Keratinocyte (primary cell): ENCODE measurements at regions not wholly inside any gene's neighbourhood (a gene's known extent, or its start where the extent isn't known, plus 50 kb on each side); places are given as distances from the start of the nearest gene placed in this dataset.

Experiments used
- DNase-seq: peaks from one replicate; pipeline ENCODE4 v3.0.0-alpha.2; 2011; ENCODE audit warnings: low read depth, missing footprints, low spot score
- FAIRE-seq: peaks from 2 replicates; lab custom pipeline; 2011; peaks lifted over from hg19 to GRCh38; lab: Jason Lieb, UNC
- H2AFZ ChIP-seq: 2 replicates; pipeline ENCODE4 v1.6.0; 2012; ENCODE audit warnings: low read length, control low read depth, inconsistent platforms; ENCODE audit not compliant: control insufficient read depth
- H3K27ac ChIP-seq: 2 replicates; pipeline ENCODE4 v1.5.1; 2011; ENCODE audit warnings: low read length; ENCODE audit not compliant: control insufficient read depth, insufficient read depth
- H3K27me3 ChIP-seq: 3 replicates; pipeline ENCODE4 v1.6.0; 2011; ENCODE audit warnings: low read length; ENCODE audit not compliant: control insufficient read depth, insufficient read depth; ENCODE audit errors: extremely low read depth
- H3K36me3 ChIP-seq, 2 experiments: 2 replicates in 1 of 2; 3 replicates in 1 of 2; pipeline ENCODE4 v1.5.1; 2011; ENCODE audit warnings: low read length in 2 of 2, mild to moderate bottlenecking in 1 of 2; ENCODE audit not compliant: control insufficient read depth in 2 of 2, insufficient read depth in 2 of 2; ENCODE audit errors: extremely low read depth in 1 of 2
- H3K4me1 ChIP-seq: 3 replicates; pipeline ENCODE4 v1.5.1; 2011; ENCODE audit warnings: low read length; ENCODE audit not compliant: control insufficient read depth, insufficient read depth; ENCODE audit errors: extremely low read depth
- H3K4me2 ChIP-seq: 3 replicates; pipeline ENCODE4 v1.6.0; 2011; ENCODE audit warnings: low read depth, low read length; ENCODE audit not compliant: control insufficient read depth, insufficient read depth; ENCODE audit errors: extremely low read depth
- H3K4me3 ChIP-seq, 3 experiments: fragments of 200-600 bp in 1 of 3; sonication (generic) in 1 of 3; 2 replicates in 2 of 3; 3 replicates in 1 of 3; pipeline ENCODE4 v1.5.1; 2011 to 2016; ENCODE audit warnings: low read length in 3 of 3, mild to moderate bottlenecking in 3 of 3, control low read depth in 2 of 3, inconsistent platforms in 1 of 3, low read depth in 1 of 3, mixed read lengths in 1 of 3, mixed run types in 1 of 3, moderate library complexity in 1 of 3; ENCODE audit not compliant: control insufficient read depth in 2 of 3, insufficient read depth in 2 of 3; ENCODE audit errors: extremely low read depth in 1 of 3
- H3K79me2 ChIP-seq: 2 replicates; pipeline ENCODE4 v1.6.0; 2012; ENCODE audit warnings: low read length; ENCODE audit not compliant: control insufficient read depth, insufficient read depth
- H3K9ac ChIP-seq: 3 replicates; pipeline ENCODE4 v1.6.0; 2011; ENCODE audit warnings: low read length; ENCODE audit not compliant: control insufficient read depth, insufficient read depth; ENCODE audit errors: extremely low read depth
- H3K9me1 ChIP-seq: 3 replicates; pipeline ENCODE4 v1.6.0; 2011; ENCODE audit warnings: low read length; ENCODE audit not compliant: control insufficient read depth, insufficient read depth; ENCODE audit errors: extremely low read depth
- H3K9me3 ChIP-seq: 2 replicates; pipeline ENCODE4 v1.5.1; 2012; ENCODE audit warnings: low read depth, low read length; ENCODE audit not compliant: control insufficient read depth
- H4K20me1 ChIP-seq: 3 replicates; pipeline ENCODE4 v1.6.0; 2011; ENCODE audit warnings: low read length; ENCODE audit not compliant: control insufficient read depth, insufficient read depth; ENCODE audit errors: extremely low read depth
- EZH2 ChIP-seq: IDR thresholded peaks from one replicate; pipeline ENCODE4 v1.6.1; 2012; ENCODE audit warnings: inconsistent platforms, mild to moderate bottlenecking, low read length, moderate library complexity
- dilution Hi-C: fragments of 300-500 bp; cut with MboI; formaldehyde crosslinking; loops from one replicate; pipeline ENCODE4 v1.7.0; 2020; ENCODE audit warnings: low sequenced_read_pairs; ENCODE audit not compliant: extremely low pct_ligation_motif_present
- TF ChIP-seq, protein P1 (sequence below), 3 experiments: IDR thresholded peaks in 1 of 3; conservative IDR thresholded peaks in 1 of 3; optimal IDR thresholded peaks in 1 of 3; 2 replicates in 2 of 3; 3 replicates in 1 of 3; pipeline versions ENCODE3 to v1.5.1; 2011; ENCODE audit warnings: low read length in 3 of 3, mild to moderate bottlenecking in 3 of 3, moderate library complexity in 2 of 3, control low read depth in 1 of 3, inconsistent platforms in 1 of 3; ENCODE audit not compliant: insufficient read depth in 2 of 3; ENCODE audit errors: extremely low read depth in 1 of 3

DNA sequence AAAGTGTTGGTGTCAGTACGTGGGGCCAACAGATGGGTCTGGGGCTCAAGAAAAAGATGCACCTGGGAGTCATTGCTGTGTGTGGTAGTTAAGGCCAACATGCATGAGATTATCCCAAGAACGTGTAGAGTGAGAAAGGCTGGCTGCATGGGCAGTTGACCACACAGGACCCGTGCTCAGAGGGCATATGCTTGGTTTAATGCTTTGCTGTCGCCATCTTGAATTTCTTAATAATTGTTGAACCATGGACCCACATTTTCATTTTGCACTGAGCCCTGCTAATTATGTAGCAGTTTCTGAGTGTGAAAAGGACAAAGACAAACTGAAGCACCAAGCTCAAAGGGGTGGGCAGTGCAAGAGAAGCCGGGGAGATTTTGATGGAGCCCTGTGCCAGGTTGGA, 148.1 kb downstream of the CYP26B1 start:
- H3K27me3 ChIP-seq: no peaks in the 10 kb centered on the region
- no peaks in the 10 kb centered on the region for H3K4me1 ChIP-seq
- H3K4me2 ChIP-seq: no peak overlapping the region
- dilution Hi-C loops: no loop called here
- H4K20me1 ChIP-seq: no peaks in the 10 kb centered on the region
- TF ChIP-seq EZH2: no peak
- H3K27ac ChIP-seq: no peak overlapping the region
- no peaks in the 10 kb centered on the region for H3K9me3 ChIP-seq
- FAIRE-seq (no peak), DNase-seq (no peak)
- no peaks in the 10 kb centered on the region for H3K36me3 ChIP-seq
- H3K4me3 ChIP-seq: no peak overlapping the region
- no peaks in the 10 kb centered on the region for H3K79me2 ChIP-seq
- no peaks in the 10 kb centered on the region for H3K9me1 ChIP-seq
- H2AFZ ChIP-seq: no peak overlapping the region
- no peak overlapping the region for H3K9ac ChIP-seq

DNA sequence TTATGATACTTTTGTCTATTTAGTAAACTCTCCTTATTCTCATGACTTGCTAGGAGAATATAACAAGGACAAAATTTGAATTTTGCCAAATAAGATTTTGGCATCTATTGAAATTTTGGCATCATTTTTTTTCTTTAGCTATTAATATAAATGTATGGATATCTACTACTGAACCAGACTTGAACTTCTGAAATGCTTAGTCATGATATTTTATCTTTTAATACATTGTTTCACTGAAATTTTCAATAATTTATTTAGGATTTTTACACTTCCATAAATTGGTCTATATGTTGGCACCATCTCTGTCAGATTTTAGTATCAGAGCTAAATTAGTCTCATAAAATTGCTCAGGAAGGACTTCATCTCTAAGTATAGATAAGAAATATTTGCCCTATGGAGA, 149.8 kb downstream of the CYP26B1 start:
- Histone ChIP-seq H3K4me2 (no peak overlapping the region), H3K9me1 (no peaks in the 10 kb centered on the region), H3K27me3 (no peaks in the 10 kb centered on the region), H3K9me3 (no peaks in the 10 kb centered on the region), H3K9ac (no peak overlapping the region), H3K4me3 (no peak overlapping the region), H4K20me1 (no peaks in the 10 kb centered on the region), H3K36me3 (no peaks in the 10 kb centered on the region), H3K79me2 (no peaks in the 10 kb centered on the region), H2AFZ (no peak overlapping the region), H3K4me1 (no peaks in the 10 kb centered on the region), H3K27ac (no peak overlapping the region)
- FAIRE-seq (no peak), DNase-seq (no peak)
- dilution Hi-C loops: no loop called here
- TF ChIP-seq EZH2: no peak
- TF ChIP-seq, protein P1, sequence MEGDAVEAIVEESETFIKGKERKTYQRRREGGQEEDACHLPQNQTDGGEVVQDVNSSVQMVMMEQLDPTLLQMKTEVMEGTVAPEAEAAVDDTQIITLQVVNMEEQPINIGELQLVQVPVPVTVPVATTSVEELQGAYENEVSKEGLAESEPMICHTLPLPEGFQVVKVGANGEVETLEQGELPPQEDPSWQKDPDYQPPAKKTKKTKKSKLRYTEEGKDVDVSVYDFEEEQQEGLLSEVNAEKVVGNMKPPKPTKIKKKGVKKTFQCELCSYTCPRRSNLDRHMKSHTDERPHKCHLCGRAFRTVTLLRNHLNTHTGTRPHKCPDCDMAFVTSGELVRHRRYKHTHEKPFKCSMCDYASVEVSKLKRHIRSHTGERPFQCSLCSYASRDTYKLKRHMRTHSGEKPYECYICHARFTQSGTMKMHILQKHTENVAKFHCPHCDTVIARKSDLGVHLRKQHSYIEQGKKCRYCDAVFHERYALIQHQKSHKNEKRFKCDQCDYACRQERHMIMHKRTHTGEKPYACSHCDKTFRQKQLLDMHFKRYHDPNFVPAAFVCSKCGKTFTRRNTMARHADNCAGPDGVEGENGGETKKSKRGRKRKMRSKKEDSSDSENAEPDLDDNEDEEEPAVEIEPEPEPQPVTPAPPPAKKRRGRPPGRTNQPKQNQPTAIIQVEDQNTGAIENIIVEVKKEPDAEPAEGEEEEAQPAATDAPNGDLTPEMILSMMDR (optimal IDR thresholded peaks at IDR 0.05 in 1 of 3, IDR thresholded peaks at IDR 0.05 in 1 of 3, conservative IDR thresholded peaks at IDR 0.05 in 1 of 3; ENCODE audit: extremely low read depth in 1 of 3, insufficient read depth in 2 of 3, low read length in 3 of 3): no peak

GRCh38 chr2:71995067-71995665, 152.5 kb downstream of the CYP26B1 start:
- H3K27me3 ChIP-seq: no peaks in the 10 kb centered on the region
- H3K4me3 ChIP-seq: no peak overlapping the region
- no peak overlapping the region for H3K9ac ChIP-seq
- H2AFZ ChIP-seq: no peak overlapping the region
- no peak for FAIRE-seq
- TF ChIP-seq EZH2: no peak
- TF ChIP-seq, protein P1 (optimal IDR thresholded peaks at IDR 0.05 in 1 of 3, IDR thresholded peaks at IDR 0.05 in 1 of 3, conservative IDR thresholded peaks at IDR 0.05 in 1 of 3; ENCODE audit: extremely low read depth in 1 of 3, insufficient read depth in 2 of 3, low read length in 3 of 3): peak in 2 of 3 experiments; percentile 25 to 28
- H3K9me3 ChIP-seq: no peaks in the 10 kb centered on the region
- no peaks in the 10 kb centered on the region for H3K9me1 ChIP-seq
- H3K4me1 ChIP-seq: no peaks in the 10 kb centered on the region
- H4K20me1 ChIP-seq: no peaks in the 10 kb centered on the region
- H3K79me2 ChIP-seq: no peaks in the 10 kb centered on the region
- dilution Hi-C loops: no loop called here
- H3K27ac ChIP-seq: no peak overlapping the region
- no peak for DNase-seq
- H3K36me3 ChIP-seq: no peaks in the 10 kb centered on the region
- H3K4me2 ChIP-seq: no peak overlapping the region
